ENCODE measurements at regions not wholly inside any gene's neighbourhood (a gene's known extent, or its start where the extent isn't known, plus 50 kb on each side); places are given as distances from the start of the nearest gene placed in this dataset.
"Not testable (repeated sequence)": the region's sequence is repeated elsewhere in the genome, so short reads cannot be mapped to it uniquely, and the experiment has no call there.

GRCh38 chr10:107950411-107951062 is 786.0 kb upstream of the SORCS1 start:
- not testable (repeated sequence) for DNase-seq

- no peak for DNase-seq
Observed at GRCh38 chr10:107942826-107943225, 778.3 kb upstream of the SORCS1 start.

- no peak for DNase-seq
Observed at GRCh38 chr10:107933076-107933475, 768.6 kb upstream of the SORCS1 start.

GRCh38 chr10:107931808-107932207 is 767.3 kb upstream of the SORCS1 start:
- DNase-seq, result no peak

GRCh38 chr10:107930037-107930436 is 765.5 kb upstream of the SORCS1 start:
- no peak for DNase-seq

- no peak for DNase-seq
Observed at GRCh38 chr10:107924458-107924857, 760.0 kb upstream of the SORCS1 start.

GRCh38 chr10:107919626-107920235 is 755.2 kb upstream of the SORCS1 start:
- DNase-seq, result no peak

GRCh38 chr10:107918171-107918570 is 753.7 kb upstream of the SORCS1 start:
- DNase-seq, result no peak

- DNase-seq, result no peak
Observed at GRCh38 chr10:107915215-107915610, 750.7 kb upstream of the SORCS1 start.

- DNase-seq, result no peak
Observed at GRCh38 chr10:107914450-107915214, 750.1 kb upstream of the SORCS1 start.

GRCh38 chr10:107913317-107914294 is 749.1 kb upstream of the SORCS1 start:
- DNase-seq, result no peak

GRCh38 chr10:107901076-107901475 is 736.6 kb upstream of the SORCS1 start:
- no peak for DNase-seq

- no peak for DNase-seq
Observed at GRCh38 chr10:107900131-107900530, 735.6 kb upstream of the SORCS1 start.

GRCh38 chr10:107899502-107900062 is 735.1 kb upstream of the SORCS1 start:
- no peak for DNase-seq

- DNase-seq, result no peak
Observed at GRCh38 chr10:107899075-107899474, 734.6 kb upstream of the SORCS1 start.

GRCh38 chr10:107898392-107898791 is 733.9 kb upstream of the SORCS1 start:
- no peak for DNase-seq

GRCh38 chr10:107894516-107894915 is 730.0 kb upstream of the SORCS1 start:
- no peak for DNase-seq

GRCh38 chr10:107889105-107889504 is 724.6 kb upstream of the SORCS1 start:
- no peak for DNase-seq

- no peak for DNase-seq
Observed at GRCh38 chr10:107880185-107880584, 715.7 kb upstream of the SORCS1 start.

- no peak for DNase-seq
Observed at GRCh38 chr10:107873007-107873406, 708.5 kb upstream of the SORCS1 start.

- DNase-seq, result no peak
Observed at GRCh38 chr10:107865691-107866090, 701.2 kb upstream of the SORCS1 start.

GRCh38 chr10:107859065-107859464 is 694.6 kb upstream of the SORCS1 start:
- no peak for DNase-seq

- DNase-seq, result no peak
Observed at GRCh38 chr10:107856047-107856315, 691.5 kb upstream of the SORCS1 start.
